ENCODE measurements at regions not wholly inside any gene's neighbourhood (a gene's known extent, or its start where the extent isn't known, plus 50 kb on each side); places are given as distances from the start of the nearest gene placed in this dataset.
A peak's percentile ranks its signal among the peaks of the same experiment; 100 is the strongest.

DNA sequence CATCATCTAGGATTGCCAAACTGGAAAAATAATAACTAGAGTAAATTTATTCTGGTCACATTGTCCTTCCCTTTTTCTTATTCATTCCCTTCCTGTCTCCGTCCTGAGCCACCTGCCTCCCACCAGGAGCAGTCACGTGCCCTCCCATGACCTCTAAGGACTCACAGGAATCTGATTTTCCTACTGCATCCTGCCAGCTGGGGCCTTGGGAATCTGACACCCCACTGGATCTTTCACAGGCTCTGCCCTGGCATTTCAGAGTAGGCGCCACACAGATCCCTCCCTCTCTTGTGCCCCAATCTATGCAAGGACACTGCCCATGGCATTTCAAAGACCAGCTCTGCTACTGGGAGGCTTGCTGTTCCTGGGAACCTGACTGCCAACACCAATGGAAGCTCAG, 520.5 kb downstream of the PPARGC1A start:
- peak; percentile 29 for ATAC-seq
- intact Hi-C loops (cut with DNase I), result loop anchor here (2.0 to 10.0 kb wide), 4 partner anchors 243 to 1048 kb away; no protein-coding TSS in a partner anchor
- DNase-seq (ENCODE audit: missing footprints), result no peak

DNA sequence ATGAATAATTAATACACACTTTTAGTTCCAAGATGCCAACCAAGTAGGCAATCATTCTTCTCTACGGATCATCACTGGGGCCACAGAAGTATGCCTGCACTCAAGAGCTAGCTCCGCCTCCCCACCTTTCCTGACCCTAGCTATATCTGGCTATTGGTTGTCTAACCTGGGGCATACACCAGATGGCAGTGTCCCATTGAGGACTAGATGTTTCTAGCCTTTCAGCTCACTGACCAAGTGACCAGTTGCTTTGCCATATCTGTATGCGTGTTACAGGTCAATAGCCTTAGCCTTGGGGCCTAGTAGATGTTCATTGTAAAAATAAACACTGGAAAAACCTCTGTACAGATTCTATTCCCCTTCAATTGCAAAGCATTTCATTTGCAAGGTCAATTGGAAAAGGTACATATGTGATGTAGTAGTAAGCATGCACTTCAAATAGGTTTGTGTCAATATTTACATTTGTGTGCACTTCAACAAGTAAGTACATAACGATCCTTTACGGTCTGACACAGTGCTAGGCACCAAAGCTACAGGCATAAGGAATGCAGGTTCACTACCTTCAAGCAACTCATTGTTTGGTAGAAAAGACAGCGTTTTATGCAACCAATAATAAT, 521.7 kb downstream of the PPARGC1A start:
- no peak for DNase-seq (ENCODE audit: missing footprints)
- intact Hi-C loops (cut with DNase I), result loop anchor here (2.0 to 10.0 kb wide), 4 partner anchors 244 to 1049 kb away; no protein-coding TSS in a partner anchor
- ATAC-seq, result peak; percentile 87

DNA sequence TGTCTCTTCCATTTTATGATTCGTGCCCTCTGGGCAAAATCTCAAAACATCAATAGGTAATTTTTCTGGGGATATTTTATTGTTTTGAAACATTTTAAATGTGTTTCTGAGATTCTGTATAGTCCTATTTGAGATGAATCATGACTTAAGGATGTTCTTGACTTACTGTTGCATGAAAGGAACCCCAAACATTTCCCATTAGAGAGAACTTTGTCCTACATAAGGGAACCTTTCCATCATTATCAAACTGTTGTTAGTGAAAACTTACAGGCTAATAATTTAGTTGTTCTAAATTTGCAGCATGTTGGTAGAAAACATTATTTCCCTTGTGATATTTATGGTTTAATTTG, 523.3 kb downstream of the PPARGC1A start:
- intact Hi-C loops (cut with DNase I), result loop anchor here (5.0 to 10.0 kb wide), 3 partner anchors 246 to 1051 kb away; no protein-coding TSS in a partner anchor
- DNase-seq (ENCODE audit: missing footprints), result no peak
- no peak for ATAC-seq

GRCh38 chr4:23365871-23366556, 523.8 kb downstream of the PPARGC1A start:
- intact Hi-C loops (cut with DNase I), result loop anchor here (5.0 to 10.0 kb wide), 3 partner anchors 246 to 1051 kb away; no protein-coding TSS in a partner anchor
- DNase-seq (ENCODE audit: missing footprints), result no peak
- ATAC-seq, result no peak

DNA sequence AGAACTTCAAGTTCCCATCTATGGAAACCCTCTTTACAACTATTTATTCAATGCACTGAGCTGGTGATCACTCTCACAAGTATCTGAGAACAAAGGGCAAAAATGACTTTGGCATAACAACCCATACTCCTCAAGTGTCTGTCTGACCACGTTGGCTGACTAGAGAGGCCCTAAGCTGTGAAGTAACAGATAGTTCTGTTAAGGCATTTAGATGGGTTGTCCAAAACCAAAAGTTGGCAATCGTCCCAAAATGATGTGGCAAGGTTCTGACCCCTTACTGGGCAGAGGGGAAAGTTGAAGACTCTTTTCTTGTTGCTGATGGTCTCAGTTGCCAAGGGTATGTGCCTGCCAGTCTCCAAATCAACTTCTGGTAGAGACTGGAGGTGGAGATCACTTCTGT, 524.8 kb downstream of the PPARGC1A start:
- no peak for ATAC-seq

DNA sequence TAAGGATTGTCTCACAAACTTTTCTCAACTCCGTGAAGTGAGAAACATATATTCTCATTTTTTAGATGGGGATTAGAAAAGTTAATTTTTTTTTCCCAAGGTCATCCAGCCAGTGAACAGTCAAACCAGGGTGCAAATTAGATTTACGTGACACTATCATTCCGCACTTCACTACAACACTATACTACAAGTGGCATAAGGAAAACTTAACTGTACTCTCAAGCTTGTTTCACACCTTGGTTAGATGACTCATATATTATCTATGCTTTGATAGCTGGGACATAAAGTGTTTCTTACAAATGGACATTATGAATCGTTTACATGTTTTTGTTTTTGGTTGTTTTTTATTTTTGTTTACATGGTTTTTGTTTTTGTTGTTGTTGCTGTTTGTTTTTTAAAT, 525.7 kb downstream of the PPARGC1A start:
- ATAC-seq, result no peak

More for the DNA sequence above, 524.8 kb downstream of the PPARGC1A start:
- no peak for DNase-seq (ENCODE audit: missing footprints)
- intact Hi-C loops (cut with DNase I), result loop anchor here (5.0 to 10.0 kb wide), 3 partner anchors 247 to 1052 kb away; no protein-coding TSS in a partner anchor

DNA sequence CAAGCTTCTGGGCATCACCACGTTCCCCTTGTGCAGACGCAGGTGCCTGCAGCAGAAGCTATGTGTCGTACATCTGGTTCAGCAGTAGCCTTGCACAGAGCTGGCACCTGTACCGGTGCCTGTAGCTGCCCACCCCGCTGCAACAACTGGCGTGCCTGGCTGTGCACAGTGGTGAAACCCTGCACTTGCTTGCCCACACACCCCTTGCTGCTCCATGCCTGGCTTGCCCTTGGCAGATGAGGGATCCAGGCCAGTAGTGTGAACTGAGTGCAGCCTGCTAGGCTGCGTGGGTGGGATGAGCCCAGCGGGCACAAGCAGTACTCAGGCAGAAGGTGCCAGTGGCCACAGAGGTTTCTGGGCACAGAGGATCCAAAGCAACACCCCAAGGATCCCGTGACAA, 528.4 kb downstream of the PPARGC1A start:
- intact Hi-C loops (cut with DNase I), result loop anchor here (10.0 kb wide), 1 partner anchor 353 kb away; no protein-coding TSS in a partner anchor

More for the DNA sequence above, 525.7 kb downstream of the PPARGC1A start:
- no peak for DNase-seq (ENCODE audit: missing footprints)
- intact Hi-C loops (cut with DNase I), result loop anchor here (10.0 kb wide), 1 partner anchor 351 kb away; no protein-coding TSS in a partner anchor

GRCh38 chr4:23360718-23361117, 529.1 kb downstream of the PPARGC1A start:
- intact Hi-C loops (cut with DNase I), result loop anchor here (10.0 kb wide), 1 partner anchor 354 kb away; no protein-coding TSS in a partner anchor
- DNase-seq (ENCODE audit: missing footprints), result no peak
- ATAC-seq, result no peak

More for the DNA sequence above, 528.4 kb downstream of the PPARGC1A start:
- DNase-seq (ENCODE audit: missing footprints) (no peak), ATAC-seq (no peak)

- intact Hi-C loops (cut with DNase I), result no loop called here
- no peak for ATAC-seq
- DNase-seq (ENCODE audit: missing footprints), result no peak
Measured at GRCh38 chr4:23355258-23355657, 534.6 kb downstream of the PPARGC1A start.

DNA sequence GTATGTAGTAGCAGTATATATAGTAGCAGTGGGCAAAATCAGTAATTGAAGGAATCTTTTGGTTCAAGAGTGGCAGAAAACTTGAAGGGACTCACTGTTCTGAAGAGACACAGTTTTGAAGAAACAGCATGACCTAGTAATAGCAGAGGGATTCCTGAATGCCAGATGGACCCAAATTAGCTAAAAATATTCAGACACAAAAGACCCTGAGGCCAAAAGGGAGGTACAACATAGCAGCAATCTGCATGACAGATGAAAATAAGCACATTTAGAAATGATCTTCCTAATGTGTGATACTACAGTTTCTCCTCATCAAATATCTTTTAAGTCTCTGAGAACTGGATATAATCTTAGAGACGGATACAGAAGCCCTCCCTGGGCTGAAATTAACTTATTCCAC, 536.6 kb downstream of the PPARGC1A start:
- intact Hi-C loops (cut with DNase I), result no loop called here
- no peak for ATAC-seq
- DNase-seq (ENCODE audit: missing footprints), result no peak

DNA sequence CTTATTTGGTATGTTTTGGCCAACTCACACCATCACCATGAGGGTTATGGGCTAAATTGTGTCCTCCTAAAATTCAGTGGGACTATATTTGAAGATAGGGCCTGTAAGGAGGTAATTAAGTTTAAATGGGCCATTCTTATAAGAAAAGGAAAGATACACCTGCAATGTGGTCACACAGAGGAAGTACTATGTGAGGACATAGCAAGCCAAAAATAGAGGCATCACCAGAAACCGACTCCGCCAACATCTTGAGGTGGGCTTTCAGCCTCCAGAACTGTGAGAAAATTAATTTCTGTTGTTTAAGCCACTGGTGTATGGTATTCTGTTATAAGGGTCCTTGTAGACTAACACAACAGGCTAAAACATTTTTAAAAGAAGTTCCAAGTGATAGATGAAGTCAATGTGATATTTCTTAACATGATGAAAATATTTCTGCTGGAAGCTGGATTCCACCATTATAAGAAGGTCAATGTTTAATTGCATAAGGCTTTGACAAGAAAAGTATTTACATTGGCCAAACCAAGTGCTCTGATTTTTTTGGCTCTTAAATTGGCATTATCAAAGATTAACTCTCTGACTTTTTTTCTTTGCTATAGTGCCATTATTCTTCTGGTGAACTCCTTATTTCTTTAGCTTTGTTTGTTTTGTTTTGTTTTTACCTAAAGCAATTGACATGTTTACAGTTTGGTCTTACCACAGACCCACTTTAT, 540.9 kb downstream of the PPARGC1A start:
- ATAC-seq, result no peak
- no peak for DNase-seq (ENCODE audit: missing footprints)
- intact Hi-C loops (cut with DNase I), result no loop called here

- DNase-seq (ENCODE audit: missing footprints) (no peak), ATAC-seq (no peak)
- intact Hi-C loops (cut with DNase I), result no loop called here
Measured at GRCh38 chr4:23337292-23337691, 552.6 kb downstream of the PPARGC1A start.

- peak; percentile 80 for ATAC-seq
- intact Hi-C loops (cut with DNase I), result no loop called here
Measured at GRCh38 chr4:23333946-23334878, 555.6 kb downstream of the PPARGC1A start.

GRCh38 chr4:23333556-23333945, 556.3 kb downstream of the PPARGC1A start:
- ATAC-seq, result peak; percentile 77
- intact Hi-C loops (cut with DNase I), result no loop called here
- DNase-seq (ENCODE audit: missing footprints), result no peak

More at GRCh38 chr4:23333946-23334878, 555.6 kb downstream of the PPARGC1A start:
- DNase-seq (ENCODE audit: missing footprints), result no peak

DNA sequence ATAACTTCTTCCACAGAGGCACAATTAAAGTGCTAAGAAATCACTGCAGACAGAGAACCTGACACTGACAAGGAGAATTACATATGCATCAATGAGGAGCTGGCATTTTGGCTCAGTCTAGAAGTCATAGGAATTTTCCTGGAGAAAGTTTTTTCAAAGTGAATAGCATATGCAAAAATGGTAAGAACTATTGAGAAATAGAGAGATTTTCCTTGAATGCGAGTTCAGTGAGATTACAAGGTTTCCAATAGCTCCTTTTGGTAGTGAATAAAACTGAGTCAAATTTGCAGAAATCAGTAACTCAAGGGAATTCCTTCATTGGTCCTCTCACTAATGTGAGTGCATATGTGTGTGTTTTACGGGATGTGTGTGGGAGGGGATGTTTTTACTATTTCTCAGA, 557.5 kb downstream of the PPARGC1A start:
- ATAC-seq, result no peak
- intact Hi-C loops (cut with DNase I), result no loop called here
- DNase-seq (ENCODE audit: missing footprints), result no peak

DNA sequence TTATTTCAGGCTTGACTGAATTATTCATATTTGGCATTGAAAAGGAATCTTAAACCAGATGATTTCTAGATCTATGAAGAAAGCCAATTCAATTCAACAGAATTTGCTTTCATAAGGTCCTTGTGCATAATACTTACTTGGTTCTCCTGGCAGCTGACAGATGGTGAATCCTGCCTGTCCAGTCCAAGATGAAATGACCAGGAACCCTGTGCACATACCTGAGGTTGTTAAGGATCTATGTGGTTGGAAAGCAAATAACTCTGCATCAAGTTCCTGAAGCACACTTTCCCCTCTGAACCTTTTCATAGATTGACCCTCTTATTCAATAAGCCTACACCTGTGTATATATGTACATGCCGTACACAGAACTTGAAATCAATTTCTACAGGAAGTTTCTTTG, 562.7 kb downstream of the PPARGC1A start:
- DNase-seq (ENCODE audit: missing footprints), result no peak
- no peak for ATAC-seq
- intact Hi-C loops (cut with DNase I), result no loop called here

DNA sequence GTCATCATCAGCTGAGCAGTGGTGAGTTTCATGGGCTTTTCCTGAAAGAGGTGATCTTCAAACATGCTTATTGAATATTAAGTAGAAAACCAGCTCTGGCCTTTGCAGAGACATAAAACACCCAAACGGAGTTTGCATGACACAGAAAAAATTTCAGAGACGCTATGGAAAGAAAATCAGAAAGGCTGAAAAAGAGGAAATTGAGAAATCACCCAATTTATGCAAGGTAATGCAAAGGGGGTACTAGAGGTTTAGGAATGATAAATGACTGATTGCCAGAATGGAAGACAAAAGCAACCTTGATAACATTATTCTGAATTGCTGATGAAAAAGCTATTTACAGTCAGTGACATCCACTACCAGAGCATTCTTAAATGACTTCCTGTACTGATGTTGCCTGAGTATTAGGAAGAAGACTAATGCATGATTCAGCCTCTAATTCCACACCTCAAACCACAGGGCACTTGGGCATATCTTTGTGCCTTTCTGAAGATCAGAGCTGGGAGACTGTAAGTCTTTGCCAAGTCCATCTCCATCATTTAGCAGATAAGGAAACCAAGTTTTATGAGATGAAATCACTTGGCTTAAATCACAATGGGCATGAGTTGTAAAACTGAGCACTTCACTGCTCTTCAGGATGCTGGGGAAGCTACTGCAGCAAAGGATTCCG, 565.7 kb downstream of the PPARGC1A start:
- no peak for ATAC-seq

DNA sequence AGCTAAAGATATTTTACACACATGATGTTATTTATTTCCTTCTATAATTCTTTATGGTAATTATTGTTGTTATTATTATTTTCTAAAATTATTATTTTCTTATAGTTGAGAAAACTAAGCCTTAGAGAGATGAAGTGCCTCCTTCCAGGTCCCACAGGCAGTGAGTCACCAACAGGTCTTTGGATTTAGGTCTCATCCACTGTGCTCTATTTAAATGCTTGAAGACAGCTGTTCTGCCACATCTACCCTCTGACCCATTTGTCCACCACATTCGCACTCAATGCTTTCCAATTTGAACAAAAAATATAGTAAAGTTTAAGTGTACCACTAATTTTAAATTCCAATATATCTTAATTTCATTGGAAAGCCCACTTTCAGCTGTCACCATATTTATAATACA, 566.4 kb downstream of the PPARGC1A start:
- ATAC-seq (no peak), DNase-seq (ENCODE audit: missing footprints) (no peak)
- intact Hi-C loops (cut with DNase I), result no loop called here

More for the DNA sequence above, 565.7 kb downstream of the PPARGC1A start:
- intact Hi-C loops (cut with DNase I), result no loop called here
- no peak for DNase-seq (ENCODE audit: missing footprints)

Data from Right ventricle myocardium inferior (tissue), 1 donor.